Activated CD4-positive, CD25-positive, alpha-beta regulatory T cell treated with anti-CD3 and anti-CD28 coated beads, Interleukin-2, amount 50 U/mL, for 16 hours (primary cell): ENCODE measurements at regions not wholly inside any gene's neighbourhood (a gene's known extent, or its start where the extent isn't known, plus 50 kb on each side); places are given as distances from the start of the nearest gene placed in this dataset.
"Not testable (repeated sequence)": the region's sequence is repeated elsewhere in the genome, so short reads cannot be mapped to it uniquely, and the experiment has no call there.

Experiments used
- DNase-seq: peaks from one replicate; pipeline ENCODE4 v3.0.0-alpha.2; 2020; ENCODE audit warnings: low read depth, low spot score

DNA sequence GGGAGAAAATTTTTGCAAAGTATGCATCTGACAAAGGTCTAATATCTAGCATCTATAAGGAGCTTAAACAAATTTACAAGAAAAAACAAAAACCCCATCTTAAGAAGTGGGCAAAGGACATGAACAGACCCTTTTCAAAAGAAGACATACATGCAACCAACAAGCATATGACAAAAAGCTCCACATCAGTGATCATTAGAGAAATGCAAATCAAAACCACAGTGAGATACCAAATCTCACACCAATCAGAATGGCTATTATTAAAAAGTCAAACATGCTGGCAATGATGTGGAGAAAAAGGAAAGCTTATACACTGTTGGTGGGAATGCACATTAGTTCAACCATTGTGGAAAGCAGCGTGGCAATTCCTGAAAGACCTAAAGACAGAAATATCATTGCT is 1645.2 kb upstream of the B3GALT2 start:
- DNase-seq: not testable (repeated sequence)

DNA sequence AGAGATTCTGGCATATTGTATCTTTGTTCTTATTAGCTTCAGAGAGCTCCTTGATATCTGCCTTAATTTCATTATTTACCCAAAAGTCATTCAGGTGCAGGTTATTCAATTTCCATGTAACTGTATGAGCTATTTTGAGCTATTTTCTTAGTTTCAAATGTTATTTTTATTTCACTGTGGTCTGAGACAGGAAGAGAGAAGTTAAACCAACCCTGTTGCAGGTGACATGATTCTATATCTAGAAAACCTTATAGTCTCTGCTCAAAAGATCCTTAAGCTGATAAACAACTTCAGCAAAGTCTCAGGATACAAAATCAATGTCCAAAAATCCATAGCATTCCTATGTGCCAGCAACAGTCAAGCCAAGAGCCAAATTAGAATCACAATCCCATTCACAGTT is 1644.0 kb upstream of the B3GALT2 start:
- DNase-seq: no peak

DNA sequence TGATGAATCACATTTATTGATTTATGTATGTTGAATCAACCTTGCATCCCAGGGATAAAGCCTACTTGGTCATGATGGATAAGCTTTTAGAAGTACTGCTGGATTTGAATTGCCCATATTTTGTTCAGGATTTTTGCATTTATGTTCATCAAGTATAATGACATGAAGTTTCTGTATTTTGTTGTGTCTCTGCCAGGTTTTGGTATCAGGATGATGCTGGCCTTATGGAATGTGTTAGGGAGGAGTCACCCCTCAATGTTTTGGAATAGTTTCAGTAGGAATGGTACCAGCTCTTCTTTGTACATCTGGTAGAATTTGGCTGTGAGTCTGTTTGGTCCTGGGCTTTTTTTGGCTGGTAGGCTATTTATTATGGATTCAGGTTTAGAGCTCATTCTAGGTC is 1643.1 kb upstream of the B3GALT2 start:
- DNase-seq: no peak

DNA sequence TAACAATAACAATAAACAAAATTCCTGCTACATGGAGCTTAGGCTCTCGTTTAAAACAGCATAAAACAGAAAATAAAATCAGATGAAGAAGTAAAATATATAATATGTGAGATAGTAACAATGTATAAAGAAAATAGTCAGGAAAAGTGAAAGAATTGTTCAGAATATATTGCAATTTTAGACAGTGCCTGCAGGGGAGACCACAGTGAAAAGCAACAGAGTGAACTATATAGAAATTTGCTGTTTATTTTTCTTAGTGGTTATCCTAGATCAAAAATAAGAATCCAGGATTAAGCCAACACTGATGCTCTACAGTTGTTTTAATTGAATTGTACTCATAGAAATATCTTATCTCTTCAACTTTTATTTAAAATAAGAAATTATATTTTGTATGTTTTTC is 1639.0 kb upstream of the B3GALT2 start:
- no peak for DNase-seq

DNA sequence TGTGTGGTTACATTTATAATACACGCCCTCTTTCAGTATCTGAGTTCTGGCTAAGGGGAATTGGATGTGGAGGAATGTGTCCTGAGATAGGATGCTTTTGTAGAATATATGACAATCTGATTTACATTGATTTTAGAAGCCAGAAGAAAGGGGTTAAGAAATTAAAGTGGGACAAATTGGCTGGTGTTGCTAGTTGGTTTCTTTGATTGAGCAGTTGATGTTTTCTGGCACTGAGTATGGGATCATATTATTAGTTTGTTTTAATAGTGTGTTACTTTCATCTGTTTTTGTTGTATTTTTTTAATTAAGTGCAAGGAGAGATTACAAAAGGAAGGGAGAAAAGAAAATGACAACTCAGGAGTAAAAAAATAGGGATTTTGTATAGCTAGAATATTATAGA is 1634.7 kb upstream of the B3GALT2 start:
- no peak for DNase-seq

DNA sequence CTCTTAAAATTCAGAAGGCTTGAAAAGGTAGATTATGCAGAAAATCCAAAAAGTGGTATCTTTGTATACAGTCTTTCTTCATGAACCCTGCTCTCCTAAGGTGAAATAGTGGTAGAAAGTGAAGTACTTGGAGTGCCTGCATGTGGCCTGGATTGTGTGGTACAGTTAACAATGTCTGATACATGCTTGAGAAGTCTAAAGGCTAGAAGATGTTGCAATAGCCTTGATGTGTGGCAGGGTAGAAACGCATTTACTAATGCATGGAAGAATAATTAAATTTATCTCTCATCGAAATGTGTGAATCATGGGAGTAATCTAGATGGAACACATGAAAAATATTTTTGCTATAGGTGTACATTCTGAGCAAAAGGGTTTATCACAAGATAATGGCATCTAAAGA is 1632.3 kb upstream of the B3GALT2 start:
- no peak for DNase-seq

DNA sequence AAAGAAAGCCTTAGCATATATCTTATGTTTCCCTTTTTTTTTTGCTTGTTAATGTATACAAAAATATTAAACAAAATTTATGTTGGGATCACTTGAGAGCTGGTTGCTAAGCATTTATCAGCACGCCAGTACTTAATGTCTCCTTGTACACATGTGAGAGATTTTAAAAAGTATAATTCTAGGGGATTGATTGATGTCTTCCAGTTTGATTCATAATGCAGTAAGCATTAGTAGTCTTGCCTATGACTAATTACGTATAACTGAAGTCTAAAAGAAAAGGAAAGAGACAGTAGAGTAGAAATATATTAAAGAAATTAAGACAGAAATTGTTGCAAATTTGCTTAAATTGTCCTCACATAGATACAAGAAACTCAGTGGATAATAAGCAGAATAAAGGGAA is 1630.4 kb upstream of the B3GALT2 start:
- DNase-seq: no peak

DNA sequence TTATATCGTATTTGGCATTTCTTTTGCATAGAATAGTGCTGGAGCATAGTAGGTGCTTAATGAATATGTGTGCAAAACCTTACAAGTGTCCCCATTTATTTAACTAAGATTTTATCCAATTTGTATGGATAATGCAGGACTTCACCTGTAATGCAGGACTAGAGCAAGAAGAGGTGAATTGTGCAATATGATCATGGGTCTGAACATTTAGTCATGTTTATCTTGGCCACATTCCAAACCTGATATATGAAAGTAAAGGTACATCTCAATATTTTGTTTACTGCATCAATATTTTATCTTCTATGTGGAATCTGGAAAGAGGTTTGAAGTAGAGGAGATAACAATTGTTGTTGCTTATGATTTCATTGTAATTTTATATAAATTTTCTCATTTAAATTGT is 1626.7 kb upstream of the B3GALT2 start:
- DNase-seq: no peak

DNA sequence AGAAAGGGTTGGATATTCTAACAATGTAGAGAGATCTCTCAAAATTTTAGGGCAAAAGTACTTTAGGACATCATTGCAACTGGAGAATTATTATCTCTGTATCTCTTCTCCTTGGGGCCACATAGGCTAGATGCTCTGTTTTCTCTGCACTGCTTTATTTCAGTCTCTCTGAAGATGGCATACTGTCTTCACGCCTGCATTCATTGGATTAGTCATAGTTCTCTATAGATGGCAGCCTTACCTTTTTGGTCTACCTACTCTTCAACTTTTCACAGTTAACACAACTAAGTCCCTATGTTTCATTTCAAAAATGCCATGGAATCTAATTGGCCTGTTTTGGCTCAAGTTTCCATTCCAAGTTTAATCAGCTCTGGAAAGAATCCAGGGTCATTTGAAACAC is 1623.3 kb upstream of the B3GALT2 start:
- no peak for DNase-seq

DNA sequence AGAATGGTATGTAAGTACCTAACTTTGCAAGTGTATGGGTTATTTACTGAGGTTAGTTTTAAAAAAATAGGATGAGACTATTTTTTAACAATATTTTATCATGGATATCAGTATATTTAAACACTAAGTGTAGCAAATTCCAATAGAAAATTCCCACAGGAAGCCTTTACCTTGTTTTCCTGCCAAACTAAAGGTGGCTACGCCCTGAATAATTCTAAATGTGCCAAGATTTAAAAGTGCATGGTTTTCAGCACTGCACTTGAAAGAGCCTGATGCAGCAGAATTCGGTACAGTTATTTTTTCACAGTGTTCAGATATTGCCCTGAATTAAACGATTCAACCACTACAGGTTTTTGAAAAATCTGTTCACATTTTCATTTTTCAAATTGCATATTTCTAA is 1622.8 kb upstream of the B3GALT2 start:
- no peak for DNase-seq

DNA sequence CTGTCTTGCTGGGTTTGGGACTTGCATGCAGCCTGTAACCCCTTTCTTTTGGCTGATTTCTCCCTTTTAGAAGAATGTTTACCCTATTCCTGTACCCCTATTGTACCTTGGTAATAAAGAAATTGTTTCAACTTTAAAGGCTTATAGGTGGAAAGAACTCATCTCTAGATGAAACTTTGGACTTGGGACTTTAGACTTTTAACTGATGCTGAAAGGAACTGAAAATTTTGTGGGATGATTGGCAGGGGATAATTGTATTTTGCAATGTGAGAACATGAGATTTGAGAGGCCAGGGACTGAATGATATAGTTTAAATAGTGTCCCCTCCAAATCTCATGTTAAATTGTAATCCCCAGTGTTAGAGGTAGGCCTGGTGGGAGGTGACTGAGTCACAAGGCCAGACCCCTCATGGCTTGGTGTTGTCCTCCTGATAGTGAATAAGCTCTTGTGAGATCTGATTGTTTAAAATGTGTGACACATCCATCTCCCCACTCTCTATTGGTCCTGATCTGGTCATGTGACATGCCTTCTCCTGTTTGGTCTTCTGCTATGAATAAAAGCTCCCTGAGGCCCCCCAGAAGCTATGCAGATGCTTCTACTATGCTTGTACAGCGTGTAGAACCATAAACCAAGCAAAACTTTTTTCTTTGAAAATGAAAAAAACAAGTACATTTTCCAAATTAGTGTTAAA is 1621.3 kb upstream of the B3GALT2 start:
- DNase-seq: no peak

DNA sequence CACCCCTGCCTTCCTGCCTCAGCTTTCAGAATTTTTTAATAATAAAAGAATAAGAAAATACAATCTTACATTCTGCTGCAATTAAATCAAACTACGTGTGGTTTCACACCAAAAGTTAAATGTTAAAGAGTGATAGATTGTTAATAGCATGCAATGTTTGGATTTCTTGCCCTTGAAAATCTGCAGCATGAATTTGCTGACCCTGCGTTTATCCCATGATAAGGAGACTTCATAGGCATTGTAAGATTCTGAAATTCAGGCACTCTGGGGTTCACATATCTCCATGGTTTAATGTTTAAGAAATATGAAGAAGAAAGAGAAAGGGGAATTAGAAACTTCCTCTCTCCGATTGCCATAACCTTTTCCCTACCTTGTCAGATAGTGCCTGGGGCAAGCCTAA is 1616.2 kb upstream of the B3GALT2 start:
- no peak for DNase-seq

DNA sequence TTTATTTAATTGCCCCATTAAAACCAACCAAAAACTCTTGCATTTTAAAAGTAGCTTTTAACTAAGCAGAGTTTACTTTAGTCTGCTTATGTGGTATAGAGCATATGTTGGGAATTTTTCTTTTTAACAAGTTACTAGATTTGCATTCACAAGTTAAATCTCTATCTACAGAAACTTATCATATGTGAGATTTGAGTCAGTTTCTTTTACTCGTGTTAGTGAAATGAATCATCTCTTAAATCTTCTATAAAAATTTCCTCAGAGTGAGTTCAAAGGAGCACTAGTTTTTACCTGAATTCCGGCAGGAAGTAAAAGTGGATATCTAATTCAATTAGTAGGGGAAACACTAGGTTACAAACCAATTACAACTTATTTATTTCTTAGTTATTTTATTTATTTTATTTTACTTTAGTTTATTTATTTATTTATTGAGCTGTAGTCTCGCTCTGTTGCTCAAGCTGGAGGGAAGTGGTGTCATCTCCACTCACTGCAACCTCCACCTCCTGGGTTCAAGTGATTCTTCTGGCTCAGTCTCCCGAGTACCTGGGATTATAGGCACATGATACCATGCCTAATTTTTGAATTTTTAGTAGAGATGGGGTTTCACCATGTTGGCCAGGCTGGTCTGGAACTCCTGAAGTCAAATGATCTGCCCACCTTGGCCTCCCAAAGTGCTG is 1609.6 kb upstream of the B3GALT2 start:
- DNase-seq: no peak

DNA sequence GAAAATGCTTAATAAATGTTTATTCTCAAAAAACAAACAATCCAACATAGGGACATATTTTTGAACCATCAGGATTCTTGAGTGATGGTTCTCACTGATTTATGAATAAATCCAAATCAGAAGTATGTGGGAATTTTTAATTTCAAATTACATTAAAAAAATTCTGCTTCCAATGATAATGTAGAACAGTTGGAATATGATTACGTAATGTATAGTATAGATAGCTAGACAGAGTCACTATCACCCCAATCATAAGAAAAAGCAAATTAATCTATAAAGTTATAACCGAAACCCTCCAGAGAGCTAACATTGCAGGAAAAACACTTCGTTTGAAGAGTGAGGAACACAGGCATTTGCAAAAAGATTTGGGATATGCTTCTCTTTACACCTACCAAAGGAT is 1600.6 kb upstream of the B3GALT2 start:
- no peak for DNase-seq

DNA sequence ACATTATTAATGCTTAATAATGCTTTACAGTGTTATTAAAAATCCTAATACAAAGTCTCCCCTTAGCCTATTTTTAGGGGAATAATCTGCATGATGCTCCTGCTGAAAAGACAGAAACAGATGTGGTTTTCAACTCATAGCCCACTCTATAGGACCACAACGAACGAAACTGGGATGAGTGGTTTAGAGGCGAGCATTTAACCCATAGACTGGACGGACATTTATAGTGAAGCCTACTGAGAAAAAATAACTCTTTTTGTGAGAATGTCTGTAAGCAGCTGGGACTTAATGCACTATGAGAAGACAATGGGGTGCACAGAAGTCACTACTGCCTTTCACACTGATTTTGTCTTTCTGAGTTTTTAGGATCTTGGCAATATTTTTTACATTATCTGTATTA is 1599.6 kb upstream of the B3GALT2 start:
- DNase-seq: no peak

DNA sequence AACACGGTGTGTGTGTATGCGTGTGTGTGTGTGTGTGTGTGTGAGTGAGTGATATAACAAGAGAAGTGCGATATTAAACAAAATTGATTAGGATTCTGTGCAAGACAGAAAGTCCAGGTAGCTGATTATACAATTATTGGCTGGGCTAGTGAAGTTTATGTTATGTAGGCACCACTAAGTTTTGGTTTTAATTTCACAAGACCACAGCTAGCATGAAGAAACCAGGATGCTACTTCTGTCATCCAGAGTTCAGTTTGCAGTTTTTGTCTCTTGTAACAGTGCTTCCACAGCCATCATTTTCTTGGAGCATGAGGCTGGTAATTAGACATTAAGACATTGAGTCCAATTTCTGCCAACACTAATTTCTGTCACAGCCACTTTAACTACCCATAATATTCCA is 1590.2 kb upstream of the B3GALT2 start:
- DNase-seq: no peak

DNA sequence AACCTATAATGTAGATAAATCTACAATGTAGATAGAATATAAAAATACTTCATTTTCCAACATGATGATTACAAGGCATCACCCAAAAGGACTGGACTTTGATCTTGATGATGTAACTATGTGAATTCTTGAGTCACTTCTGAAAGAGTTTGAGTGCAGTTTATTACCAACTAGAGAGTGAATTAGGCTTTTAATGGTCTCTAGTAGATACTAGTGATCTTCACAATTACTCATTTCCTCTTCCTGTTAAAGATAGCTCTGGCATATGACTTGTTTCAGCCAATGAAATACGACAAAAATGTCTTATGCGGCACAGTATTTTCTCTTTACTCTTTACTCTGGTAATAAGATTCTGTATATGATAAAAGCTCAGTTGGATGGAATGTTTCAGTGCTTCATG is 1588.1 kb upstream of the B3GALT2 start:
- DNase-seq: no peak

DNA sequence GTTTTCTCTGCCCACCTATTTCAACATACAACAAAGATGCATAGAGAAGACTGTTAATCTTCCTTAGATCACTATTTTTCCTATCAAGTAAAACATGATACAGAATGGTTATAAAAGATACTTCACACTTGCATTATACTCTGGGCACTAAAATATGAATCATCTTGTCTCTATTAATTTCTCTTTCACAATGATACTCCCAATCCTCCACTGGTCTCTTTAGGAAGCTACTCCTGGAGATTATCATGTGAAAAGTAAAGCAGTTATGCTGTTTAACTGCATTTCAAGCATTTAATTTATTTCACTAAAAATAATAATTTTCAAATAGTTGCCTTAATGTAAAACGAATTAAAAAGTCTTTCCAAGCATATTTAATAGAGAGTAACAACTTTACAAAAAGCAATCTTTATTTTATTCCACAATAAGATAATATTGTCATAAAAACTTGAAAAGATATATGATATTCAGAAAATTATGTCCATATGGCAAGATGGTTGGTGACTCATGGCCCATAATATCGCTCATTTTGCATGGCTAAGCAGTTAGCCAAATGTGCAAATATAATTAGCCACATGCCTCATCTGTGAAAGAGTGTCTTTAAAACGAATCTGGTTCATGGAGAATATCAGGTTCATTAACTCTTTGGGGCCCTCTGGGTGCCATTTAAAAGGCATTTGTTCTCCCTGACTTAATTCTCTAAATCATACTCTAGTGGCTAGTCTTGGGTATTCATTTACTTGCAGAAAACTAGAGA is 1569.0 kb upstream of the B3GALT2 start:
- no peak for DNase-seq

DNA sequence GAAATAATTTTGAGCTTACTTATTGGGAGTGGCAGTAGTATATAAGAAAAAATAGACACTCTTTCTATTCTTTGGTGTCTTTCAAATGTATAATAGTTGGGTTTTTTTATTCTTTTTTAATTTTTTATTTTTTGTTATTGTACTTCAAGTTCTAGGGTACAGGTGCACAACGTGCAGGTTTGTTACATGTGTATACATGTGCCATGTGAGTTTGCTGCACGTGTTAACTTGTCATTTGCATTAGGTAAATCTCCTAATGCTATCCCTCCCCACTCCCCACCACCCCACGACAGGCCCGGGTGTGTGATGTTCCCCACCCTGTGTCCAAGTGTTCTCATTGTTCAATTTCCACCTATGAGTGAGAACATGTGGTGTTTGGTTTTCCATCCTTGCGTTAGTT is 1552.4 kb upstream of the B3GALT2 start:
- not testable (repeated sequence) for DNase-seq

DNA sequence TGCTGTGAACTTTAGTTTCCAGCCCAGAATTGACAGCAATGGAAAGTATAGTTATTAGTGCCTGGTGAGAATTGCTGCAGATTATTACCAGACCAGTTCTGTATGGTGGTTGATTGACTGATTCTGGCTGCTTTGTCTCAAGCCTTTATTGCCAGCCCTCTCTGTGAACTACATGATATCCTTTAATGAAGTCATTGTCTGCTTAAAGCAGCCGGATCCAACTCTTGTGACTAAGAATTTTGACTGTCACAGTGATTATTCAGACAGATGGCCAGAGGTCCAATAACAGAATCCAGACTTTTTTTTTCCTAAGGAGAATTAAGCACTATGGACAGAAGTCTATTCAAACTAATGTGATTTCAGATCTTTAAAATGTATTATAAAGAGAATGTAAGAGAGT is 1548.6 kb upstream of the B3GALT2 start:
- DNase-seq: no peak

DNA sequence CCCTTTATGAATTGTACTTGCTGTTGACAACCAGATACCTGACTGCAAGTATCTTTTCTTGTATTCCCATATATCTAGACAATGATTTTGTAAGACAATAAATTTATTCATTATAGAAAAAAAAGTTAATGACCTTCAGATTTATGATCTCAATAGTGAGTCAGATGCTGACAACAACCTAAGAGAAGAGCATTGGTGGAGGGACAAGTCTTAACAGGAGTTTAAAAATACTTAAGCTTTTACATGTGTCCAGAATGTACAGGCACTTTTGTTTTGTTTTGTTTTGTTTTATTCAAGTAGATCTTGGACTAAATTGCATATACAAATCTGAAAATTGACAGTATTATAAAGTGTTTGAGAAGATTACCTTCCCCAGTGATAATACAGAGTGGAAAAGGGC is 1544.6 kb upstream of the B3GALT2 start:
- no peak for DNase-seq

DNA sequence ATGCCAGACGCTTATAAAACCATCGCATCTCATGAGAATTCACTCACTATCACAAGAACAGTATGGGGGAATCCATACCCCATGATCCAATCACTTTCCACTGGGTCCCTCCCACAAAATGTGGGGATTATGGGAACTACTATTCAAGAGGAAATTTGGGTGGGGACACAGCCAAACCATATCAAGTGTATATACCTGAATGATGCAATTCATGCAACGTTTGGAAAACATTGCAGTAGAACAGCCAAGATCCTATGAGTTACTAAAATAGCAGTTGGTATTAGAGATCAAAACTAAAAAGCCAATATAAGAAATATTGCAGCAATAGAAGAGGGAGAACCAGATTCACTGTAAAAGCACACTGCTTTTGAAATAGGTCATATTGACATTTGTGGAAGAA is 1543.9 kb upstream of the B3GALT2 start:
- DNase-seq: no peak

DNA sequence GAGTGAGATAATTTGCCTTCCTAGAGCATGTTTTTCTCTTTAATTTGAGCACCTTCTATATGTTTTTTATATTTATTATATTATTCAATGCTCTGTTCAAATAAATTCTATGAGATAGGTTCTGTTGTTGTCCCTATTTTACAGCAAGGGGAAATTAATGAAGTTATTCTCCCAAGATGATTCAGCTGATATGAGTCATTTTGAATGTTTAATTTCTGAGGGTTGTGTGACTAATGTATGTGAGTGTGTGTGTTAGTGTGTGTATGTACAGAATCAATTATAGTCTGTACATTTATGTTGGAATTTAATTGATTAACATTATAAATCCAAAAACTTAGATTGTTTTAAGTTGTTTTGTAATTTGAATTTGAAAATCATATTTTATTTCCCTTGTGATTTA is 1536.7 kb upstream of the B3GALT2 start:
- DNase-seq: no peak
